Nucleus accumbens (tissue), 56 donors: ENCODE measurements at regions not wholly inside any gene's neighbourhood (a gene's known extent, or its start where the extent isn't known, plus 50 kb on each side); places are given as distances from the start of the nearest gene placed in this dataset.
"Not testable (repeated sequence)": the region's sequence is repeated elsewhere in the genome, so short reads cannot be mapped to it uniquely, and the experiment has no call there.

Experiments
- DNase-seq, 56 donors: peaks; one replicate each; lab custom pipeline; 2025; lab: John Stamatoyannopoulos, UW

- no peak for DNase-seq
Measured at GRCh38 chr15:56568466-56569167, 103.7 kb upstream of the MNS1 start.

- DNase-seq: no peak
Measured at GRCh38 chr15:56557415-56557814, 92.5 kb upstream of the MNS1 start.

- DNase-seq: no peak
Measured at GRCh38 chr15:56553486-56553885, 88.5 kb upstream of the MNS1 start.

- no peak for DNase-seq
Measured at GRCh38 chr15:56552659-56553058, 87.7 kb upstream of the MNS1 start.

GRCh38 chr15:56540570-56540969, 75.6 kb upstream of the MNS1 start:
- DNase-seq: not testable (repeated sequence)

- DNase-seq: not testable (repeated sequence)
Measured at GRCh38 chr15:56540157-56540556, 75.2 kb upstream of the MNS1 start.

- DNase-seq: no peak
Measured at GRCh38 chr15:56538901-56539545, 74.1 kb upstream of the MNS1 start.

- DNase-seq: no peak
Measured at GRCh38 chr15:56537881-56538280, 72.9 kb upstream of the MNS1 start.

- no peak for DNase-seq
Measured at GRCh38 chr15:56534728-56535127, 69.8 kb upstream of the MNS1 start.

- peak in 1 of 56 donors; percentile 2 for DNase-seq
Measured at GRCh38 chr15:56533731-56534403, 68.9 kb upstream of the MNS1 start.

GRCh38 chr15:56532721-56533460, 68.0 kb upstream of the MNS1 start:
- DNase-seq: peak in 7 of 56 donors; percentile 6 to 26 (median 11)

GRCh38 chr15:56530157-56530556, 65.2 kb upstream of the MNS1 start:
- DNase-seq: no peak

GRCh38 chr15:56528136-56528535, 63.2 kb upstream of the MNS1 start:
- no peak for DNase-seq

- no peak for DNase-seq
Measured at GRCh38 chr15:56524915-56525314, 60.0 kb upstream of the MNS1 start.

GRCh38 chr15:56523521-56523920, 58.6 kb upstream of the MNS1 start:
- DNase-seq: no peak

GRCh38 chr15:56519000-56519399, 54.1 kb upstream of the MNS1 start:
- no peak for DNase-seq
